ENCODE measurements at regions not wholly inside any gene's neighbourhood (a gene's known extent, or its start where the extent isn't known, plus 50 kb on each side); places are given as distances from the start of the nearest gene placed in this dataset.

DNA sequence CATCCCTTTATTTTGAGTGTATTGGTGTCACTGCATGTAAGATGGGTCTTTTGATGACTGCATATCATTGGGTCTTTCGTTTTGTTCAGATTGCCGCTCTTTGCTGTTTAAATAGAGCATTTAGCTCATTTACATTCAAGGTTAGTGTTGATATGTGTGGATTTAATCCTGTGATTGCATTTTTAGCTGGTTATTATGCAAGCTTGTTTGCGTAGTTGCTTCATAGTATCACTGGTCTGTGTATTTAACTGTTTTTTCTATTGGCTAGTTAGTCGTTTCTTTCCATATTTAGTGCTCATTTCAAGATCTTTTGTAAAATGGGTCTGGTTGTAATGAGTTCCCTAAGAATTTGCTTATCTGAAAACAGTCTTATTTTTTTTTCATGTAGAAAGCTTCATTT, 1170.6 kb upstream of the SEL1L start:
- no peak for TF ChIP-seq EZH2 (IDR thresholded peaks at IDR 0.05; ENCODE audit: insufficient read depth, poor library complexity, severe bottlenecking)
- TF ChIP-seq EZH2phosphoT487 (IDR thresholded peaks at IDR 0.05; ENCODE audit: insufficient read depth, low read depth) = no peak
